Esophagus muscularis mucosa (tissue), 4 donors: ENCODE measurements at regions not wholly inside any gene's neighbourhood (a gene's known extent, or its start where the extent isn't known, plus 50 kb on each side); places are given as distances from the start of the nearest gene placed in this dataset.

Experiments
- DNase-seq: peaks from one replicate; pipeline ENCODE4 v3.0.0-alpha.2; 2017; ENCODE audit errors: extremely low spot score
- H3K27ac ChIP-seq, 4 donors: fragments of 200-600 bp; sonication (generic); replicated peaks in 1 of 4; 1 replicate in 3 of 4; 2 replicates in 1 of 4; pipeline ENCODE4 v1.5.1; 2016 to 2019; ENCODE audit warnings: mild to moderate bottlenecking in 1 of 4
- H3K27me3 ChIP-seq, 4 donors: fragments of 200-600 bp; sonication (generic); one replicate each; pipeline versions ENCODE4 v1.5.1 to v1.6.0; 2016 to 2019
- H3K36me3 ChIP-seq, 4 donors: fragments of 200-600 bp; sonication (generic); one replicate each; pipeline ENCODE4 v1.5.1; 2016 to 2019
- H3K4me1 ChIP-seq, 4 donors: fragments of 200-600 bp; sonication (generic); one replicate each; pipeline ENCODE4 v1.5.1; 2016 to 2019
- H3K4me3 ChIP-seq, 4 donors: fragments of 200-600 bp; sonication (generic); 1 replicate in 2 of 4; 2 replicates in 2 of 4; pipeline ENCODE4 v1.5.1; 2016 to 2019; ENCODE audit warnings: mild to moderate bottlenecking in 4 of 4, moderate library complexity in 1 of 4
- H3K9me3 ChIP-seq, 4 donors: fragments of 200-600 bp; sonication (generic); 1 replicate in 3 of 4; 2 replicates in 1 of 4; pipeline ENCODE4 v1.5.1; 2016 to 2019
- EP300 ChIP-seq: sonication (generic); formaldehyde crosslinking; IDR thresholded peaks from one replicate; pipeline ENCODE4 v1.6.1; 2017; ENCODE audit warnings: antibody characterized with exemption
- POLR2A ChIP-seq: fragments of 450-650 bp; IDR thresholded peaks from one replicate; pipeline ENCODE4 v1.6.1; 2017; ENCODE audit warnings: antibody characterized with exemption, moderate library complexity, mild to moderate bottlenecking, low read depth
- POLR2AphosphoS5 ChIP-seq, 2 donors: sonication (generic); formaldehyde crosslinking; IDR thresholded peaks; one replicate each; pipeline ENCODE4 v1.6.1; 2017; ENCODE audit warnings: antibody characterized with exemption in 2 of 2
- WGBS: methylation state at CpG from one replicate; pipeline ENCODE4 v1.1.5; 2018; 5-methylcytosine and 5-hydroxymethylcytosine counted together
- intact Hi-C: fragments of 100-400 bp; cut with DNase I; formaldehyde crosslinking; loops from one replicate; pipeline ENCODE4 v1.15.1; 2023
- TF ChIP-seq, protein P1 (sequence below), 3 experiments: fragments of 200-600 bp in 2 of 3; fragments of 450-650 bp in 1 of 3; sonication (generic) in 2 of 3; IDR thresholded peaks; one replicate each; pipeline ENCODE4 v1.5.1; 2017 to 2019; ENCODE audit warnings: antibody characterized with exemption in 3 of 3, mild to moderate bottlenecking in 2 of 3, moderate library complexity in 1 of 3

DNA sequence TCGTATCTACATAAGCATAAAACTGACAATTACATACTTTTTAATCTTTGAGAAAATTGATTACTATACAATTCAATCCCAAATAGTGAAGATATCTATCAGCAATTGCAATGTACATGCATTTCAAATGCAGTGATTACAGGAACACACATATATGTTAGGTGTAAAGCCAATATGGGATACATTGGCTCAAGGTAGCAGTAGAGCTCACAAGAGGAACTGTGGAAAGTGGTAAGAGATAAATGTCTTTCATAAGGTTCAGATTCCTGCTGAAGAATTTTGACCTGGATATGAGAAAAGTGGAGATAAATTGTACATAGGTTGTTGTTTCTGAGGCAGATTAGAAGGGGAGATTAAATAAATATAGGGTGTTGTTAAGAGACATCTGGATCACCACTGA is 1280.5 kb downstream of the OTOL1 start:
- Histone ChIP-seq H3K4me3 (no peak overlapping the region), H3K9me3 (no peaks in the 10 kb centered on the region), H3K27ac (no peak overlapping the region), H3K27me3 (no peaks in the 10 kb centered on the region), H3K36me3 (no peaks in the 10 kb centered on the region), H3K4me1 (no peaks in the 10 kb centered on the region)
- no peak for TF ChIP-seq POLR2AphosphoS5 (IDR thresholded peaks at IDR 0.05)
- TF ChIP-seq, protein P1, sequence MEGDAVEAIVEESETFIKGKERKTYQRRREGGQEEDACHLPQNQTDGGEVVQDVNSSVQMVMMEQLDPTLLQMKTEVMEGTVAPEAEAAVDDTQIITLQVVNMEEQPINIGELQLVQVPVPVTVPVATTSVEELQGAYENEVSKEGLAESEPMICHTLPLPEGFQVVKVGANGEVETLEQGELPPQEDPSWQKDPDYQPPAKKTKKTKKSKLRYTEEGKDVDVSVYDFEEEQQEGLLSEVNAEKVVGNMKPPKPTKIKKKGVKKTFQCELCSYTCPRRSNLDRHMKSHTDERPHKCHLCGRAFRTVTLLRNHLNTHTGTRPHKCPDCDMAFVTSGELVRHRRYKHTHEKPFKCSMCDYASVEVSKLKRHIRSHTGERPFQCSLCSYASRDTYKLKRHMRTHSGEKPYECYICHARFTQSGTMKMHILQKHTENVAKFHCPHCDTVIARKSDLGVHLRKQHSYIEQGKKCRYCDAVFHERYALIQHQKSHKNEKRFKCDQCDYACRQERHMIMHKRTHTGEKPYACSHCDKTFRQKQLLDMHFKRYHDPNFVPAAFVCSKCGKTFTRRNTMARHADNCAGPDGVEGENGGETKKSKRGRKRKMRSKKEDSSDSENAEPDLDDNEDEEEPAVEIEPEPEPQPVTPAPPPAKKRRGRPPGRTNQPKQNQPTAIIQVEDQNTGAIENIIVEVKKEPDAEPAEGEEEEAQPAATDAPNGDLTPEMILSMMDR (IDR thresholded peaks at IDR 0.05), result no peak
- no peak for TF ChIP-seq EP300
- no peak for TF ChIP-seq POLR2A
- DNase-seq, result no peak
- 96% methylated on average over 1 of the region's 1 CpG for WGBS
- intact Hi-C loops, result no loop called here

DNA sequence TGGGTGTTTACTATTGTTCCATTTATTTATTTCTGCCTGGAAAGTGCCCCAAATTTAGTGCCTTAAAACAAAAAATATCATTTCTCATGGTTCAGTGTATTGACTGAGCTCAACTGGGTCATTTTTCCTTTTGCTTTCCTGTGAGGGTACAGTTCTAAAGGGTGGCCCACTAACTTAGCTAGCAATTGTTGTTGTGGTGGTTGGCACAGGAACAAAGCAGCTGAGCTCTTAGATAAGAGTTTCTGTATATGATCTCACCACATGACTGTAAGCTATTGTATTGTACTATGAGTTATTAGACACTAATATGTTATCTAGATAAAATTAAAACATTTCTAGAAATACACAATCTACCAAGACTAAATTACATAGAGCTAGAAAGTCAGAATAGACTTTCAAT is 1283.7 kb downstream of the OTOL1 start:
- no peaks in the 10 kb centered on the region for H3K36me3 ChIP-seq
- no peaks in the 10 kb centered on the region for H3K4me1 ChIP-seq
- no peak overlapping the region for H3K4me3 ChIP-seq
- DNase-seq, result no peak
- H3K27me3 ChIP-seq, result no peaks in the 10 kb centered on the region
- intact Hi-C loops, result no loop called here
- no peak overlapping the region for H3K27ac ChIP-seq
- H3K9me3 ChIP-seq, result no peaks in the 10 kb centered on the region
- TF ChIP-seq, protein P1 (IDR thresholded peaks at IDR 0.05), result no peak
- TF ChIP-seq POLR2AphosphoS5 (IDR thresholded peaks at IDR 0.05) (no peak), POLR2A (no peak), EP300 (no peak)

DNA sequence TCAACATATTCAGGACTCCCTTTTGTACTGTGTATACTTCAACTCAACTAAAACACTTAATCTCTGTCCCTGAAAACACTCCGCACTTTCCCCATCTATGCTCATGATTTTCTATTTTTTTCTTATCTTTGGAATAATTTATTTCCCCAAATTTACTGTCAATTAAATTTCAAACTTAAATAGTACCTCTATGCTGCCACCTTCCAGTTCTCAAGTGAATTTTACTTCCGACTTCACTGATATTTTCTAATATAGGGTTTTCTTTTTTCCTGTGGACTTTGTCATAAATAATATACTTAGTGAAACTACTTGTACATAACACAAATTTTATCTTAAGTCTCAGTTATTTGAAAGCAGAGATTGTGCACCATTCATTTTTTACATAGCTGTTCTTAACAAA is 1303.3 kb downstream of the OTOL1 start:
- Histone ChIP-seq H3K9me3 (no peaks in the 10 kb centered on the region), H3K27ac (no peak overlapping the region), H3K27me3 (no peaks in the 10 kb centered on the region), H3K4me3 (no peak overlapping the region), H3K36me3 (no peaks in the 10 kb centered on the region), H3K4me1 (no peaks in the 10 kb centered on the region)
- intact Hi-C loops, result no loop called here
- no CpG with 5 or more reads among the region's 2 CpGs for WGBS
- no peak for TF ChIP-seq EP300
- TF ChIP-seq, protein P1 (IDR thresholded peaks at IDR 0.05), result no peak
- no peak for TF ChIP-seq POLR2AphosphoS5 (IDR thresholded peaks at IDR 0.05)
- TF ChIP-seq POLR2A, result no peak
- no peak for DNase-seq

DNA sequence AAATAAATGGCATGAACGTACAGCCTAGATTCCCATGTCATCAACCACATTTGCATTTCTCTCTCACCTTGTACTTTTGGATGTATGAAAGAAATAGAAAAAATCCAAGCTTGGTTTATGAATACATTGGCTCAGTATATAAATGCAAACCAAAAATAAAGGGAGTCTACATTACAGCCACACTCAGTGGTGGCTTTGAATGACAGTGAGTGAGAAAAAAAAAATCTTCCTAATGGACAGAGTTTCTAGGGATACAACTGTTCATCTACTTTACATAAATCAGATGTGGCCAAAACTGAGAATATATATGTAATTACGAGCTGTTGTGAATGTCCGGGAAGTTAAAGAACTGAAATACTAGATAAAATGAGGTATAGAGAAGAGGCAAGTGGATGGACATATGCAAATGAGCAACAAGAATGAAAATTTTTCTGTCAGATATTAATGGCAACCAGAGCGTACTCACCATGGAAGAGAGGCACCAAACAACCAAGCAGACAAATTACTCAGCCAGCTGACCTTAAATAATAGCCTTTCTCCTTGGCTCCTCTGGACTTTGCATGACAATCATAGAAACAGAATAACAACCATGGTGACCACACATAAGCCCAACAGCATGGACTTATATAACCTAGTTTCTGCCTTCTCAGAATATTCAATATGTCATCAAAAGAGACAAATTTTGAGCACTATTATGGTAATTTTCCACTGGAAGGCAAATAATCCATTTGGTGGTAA is 1305.8 kb downstream of the OTOL1 start:
- Histone ChIP-seq H3K4me1 (no peaks in the 10 kb centered on the region), H3K27ac (no peak overlapping the region), H3K9me3 (no peaks in the 10 kb centered on the region), H3K27me3 (no peaks in the 10 kb centered on the region), H3K4me3 (no peak overlapping the region), H3K36me3 (no peaks in the 10 kb centered on the region)
- TF ChIP-seq EP300 (no peak), POLR2AphosphoS5 (IDR thresholded peaks at IDR 0.05) (no peak)
- intact Hi-C loops, result no loop called here
- WGBS, result no CpG with 5 or more reads among the region's 4 CpGs
- DNase-seq, result no peak

DNA sequence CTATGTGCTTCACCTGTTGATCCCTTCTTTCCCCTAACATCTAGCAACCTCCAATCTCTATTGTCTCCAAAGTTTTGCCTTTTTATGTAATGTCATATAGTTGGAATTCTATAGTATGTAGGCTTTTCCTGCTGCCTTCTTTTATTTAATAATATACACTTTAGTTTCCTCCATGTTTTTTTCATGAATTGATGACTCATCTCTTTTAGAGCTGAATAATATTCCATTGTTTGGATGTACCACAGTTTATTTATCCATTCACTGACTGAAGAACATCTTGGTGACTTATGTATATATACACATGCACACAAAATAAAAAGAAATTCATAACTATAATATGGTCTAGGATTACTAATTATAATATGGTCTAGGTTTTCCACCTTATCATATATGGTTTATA is 1314.2 kb downstream of the OTOL1 start:
- intact Hi-C loops, result no loop called here
- H3K27ac ChIP-seq, result no peak overlapping the region
- H3K4me3 ChIP-seq, result no peak overlapping the region
- H3K36me3 ChIP-seq, result no peaks in the 10 kb centered on the region
- DNase-seq, result no peak
- H3K4me1 ChIP-seq, result no peaks in the 10 kb centered on the region
- no peak for TF ChIP-seq POLR2AphosphoS5 (IDR thresholded peaks at IDR 0.05)
- TF ChIP-seq EP300, result no peak
- TF ChIP-seq, protein P1 (IDR thresholded peaks at IDR 0.05), result no peak
- no peak for TF ChIP-seq POLR2A
- H3K27me3 ChIP-seq, result no peaks in the 10 kb centered on the region
- H3K9me3 ChIP-seq, result no peaks in the 10 kb centered on the region
